HCT116 (cell line): ENCODE measurements at regions not wholly inside any gene's neighbourhood (a gene's known extent, or its start where the extent isn't known, plus 50 kb on each side); places are given as distances from the start of the nearest gene placed in this dataset.

Source experiments
- ATAC-seq: fragments of 200-7000 bp; cut with Tn5 transposase; 2 replicates; pipeline ENCODE4 v1.9.1; 2020; ENCODE audit warnings: mild to moderate bottlenecking, moderate library complexity
- BruUV-seq: library from RNA; stranded (reverse); fragments of 400-500 nt; replicated peaks from 2 replicates; lab custom pipeline; 2021; lab: Mats Ljungman, UMichigan
- CTCF ChIA-PET: fragments of 300-600 bp; sonication (Branson Sonifier 250); formaldehyde crosslinking; loops from one replicate; lab custom pipeline; 2021; ENCODE audit warnings: antibody characterized with exemption; lab: Charles Lee
- POLR2A ChIA-PET: fragments of 300-600, 350-600 bp; sonication (Branson Sonifier 250); formaldehyde crosslinking; loops from one replicate; lab custom pipeline; 2021; ENCODE audit warnings: antibody characterized with exemption; lab: Charles Lee
- RAD21 ChIA-PET, 2 experiments: fragments of 300-600 bp; sonication (Branson Sonifier 250); formaldehyde crosslinking; loops; one replicate each; lab custom pipeline; 2023; ENCODE audit warnings: low total read pairs in 2 of 2; ENCODE audit not compliant: uncharacterized antibody in 2 of 2, unreplicated experiment in 2 of 2, low non-redundant PET in 1 of 2; lab: Charles Lee
- DNase-seq: peaks from one replicate; pipeline ENCODE4 v3.0.0-alpha.2; 2010; ENCODE audit warnings: low read depth, low spot score
- H2AFZ ChIP-seq: fragments of 200-600 bp; shearing (Covaris generic), sonication (generic); 2 replicates; pipeline ENCODE4 v1.6.1; 2017; ENCODE audit warnings: low read depth, mixed run types, mixed read lengths, antibody characterized with exemption, low read length; ENCODE audit not compliant: poor library complexity, severe bottlenecking
- H3K27ac ChIP-seq: 2 replicates; pipeline ENCODE4 v1.5.1; 2012; ENCODE audit warnings: low read depth, low read length
- H3K27me3 ChIP-seq: fragments of 200-600 bp; sonication (generic); 2 replicates; pipeline ENCODE4 v1.6.1; 2016; ENCODE audit warnings: mixed run types, low read length, mixed read lengths; ENCODE audit not compliant: insufficient read depth
- H3K36me3 ChIP-seq, 2 experiments: fragments of 200-500 bp in 1 of 2; fragments of 200-600 bp in 1 of 2; sonication (Bioruptor generic) in 1 of 2; sonication (generic) in 1 of 2; 2 replicates each; pipeline versions ENCODE4 v1.5.1 to v1.6.1; 2014 to 2016; ENCODE audit warnings: low read length in 2 of 2, inconsistent platforms in 1 of 2, mixed read lengths in 1 of 2, mixed run types in 1 of 2; ENCODE audit not compliant: insufficient read depth in 2 of 2, control insufficient read depth in 1 of 2
- H3K4me1 ChIP-seq, 2 experiments: fragments of 200-600 bp in 1 of 2; sonication (generic) in 1 of 2; 2 replicates each; pipeline versions ENCODE4 v1.5.1 to v1.6.1; 2012 to 2017; ENCODE audit warnings: low read length in 2 of 2, inconsistent platforms in 1 of 2, mild to moderate bottlenecking in 1 of 2, mixed read lengths in 1 of 2, mixed run types in 1 of 2, moderate library complexity in 1 of 2; ENCODE audit not compliant: insufficient read depth in 2 of 2, control insufficient read depth in 1 of 2
- H3K4me2 ChIP-seq: fragments of 200-600 bp; sonication (generic); 2 replicates; pipeline ENCODE4 v1.6.1; 2017; ENCODE audit warnings: mixed run types, low read length, mixed read lengths
- H3K4me3 ChIP-seq, 2 experiments: fragments of 200-600 bp in 1 of 2; sonication (generic) in 1 of 2; replicated peaks in 1 of 2; 2 replicates each; pipeline ENCODE4 v1.5.1; 2011 to 2016; ENCODE audit warnings: low read length in 2 of 2, control low read depth in 1 of 2, low read depth in 1 of 2, mild to moderate bottlenecking in 1 of 2, mixed read lengths in 1 of 2, mixed run types in 1 of 2
- H3K79me2 ChIP-seq: fragments of 200-600 bp; sonication (generic); 2 replicates; pipeline ENCODE4 v1.6.1; 2017; ENCODE audit warnings: mild to moderate bottlenecking, mixed run types, low read length, moderate library complexity, mixed read lengths; ENCODE audit not compliant: insufficient read depth
- H3K9ac ChIP-seq: fragments of 200-600 bp; sonication (generic); 2 replicates; pipeline ENCODE4 v1.6.1; 2016; ENCODE audit warnings: low read length, mixed read lengths
- H3K9me2 ChIP-seq: fragments of 200-600 bp; sonication (generic), shearing (Covaris generic); 2 replicates; pipeline ENCODE4 v1.6.1; 2017; ENCODE audit warnings: mixed run types, mild to moderate bottlenecking, moderate library complexity; ENCODE audit not compliant: insufficient read depth
- H3K9me3 ChIP-seq, 2 experiments: fragments of 200-500 bp in 1 of 2; fragments of 200-600 bp in 1 of 2; sonication (Bioruptor generic) in 1 of 2; sonication (generic) in 1 of 2; 2 replicates each; pipeline ENCODE4 v1.6.1; 2014 to 2017; ENCODE audit warnings: low read length in 2 of 2, mixed read lengths in 2 of 2, inconsistent platforms in 1 of 2, low read depth in 1 of 2, mild to moderate bottlenecking in 1 of 2, mixed run types in 1 of 2, moderate library complexity in 1 of 2; ENCODE audit not compliant: control insufficient read depth in 1 of 2, insufficient read depth in 1 of 2
- H4K20me1 ChIP-seq: fragments of 200-600 bp; sonication (generic), shearing (Covaris generic); 2 replicates; pipeline ENCODE4 v1.6.1; 2017; ENCODE audit warnings: mixed run types, mild to moderate bottlenecking, moderate library complexity; ENCODE audit not compliant: insufficient read depth
- ATF3 ChIP-seq: IDR thresholded peaks from 2 replicates; pipeline ENCODE4 v1.6.1; 2012
- CBX3 ChIP-seq: IDR thresholded peaks from 2 replicates; pipeline ENCODE4 v1.6.1; 2012; ENCODE audit warnings: low read depth
- CTCF ChIP-seq, 3 experiments: fragments of 200-600 bp in 1 of 3; sonication (generic) in 1 of 3; IDR thresholded peaks in 2 of 3; conservative IDR thresholded peaks in 1 of 3; 2 replicates each; pipeline ENCODE4 v1.5.1; 2012 to 2017; ENCODE audit warnings: low read depth in 2 of 3, low read length in 2 of 3, antibody characterized with exemption in 1 of 3, borderline replicate concordance in 1 of 3, control low read depth in 1 of 3, mild to moderate bottlenecking in 1 of 3, mixed read lengths in 1 of 3, mixed run types in 1 of 3, moderate library complexity in 1 of 3; ENCODE audit not compliant: insufficient read depth in 1 of 3
- EGR1 ChIP-seq: IDR thresholded peaks from 2 replicates; pipeline ENCODE4 v1.6.1; 2012; ENCODE audit warnings: low read depth
- ELF1 ChIP-seq: IDR thresholded peaks from 2 replicates; pipeline ENCODE4 v1.6.1; 2012; ENCODE audit warnings: low read depth, borderline replicate concordance
- EZH2 ChIP-seq: fragments of 200-600 bp; sonication (generic); IDR thresholded peaks from 2 replicates; pipeline ENCODE4 v1.6.1; 2017; ENCODE audit warnings: antibody characterized with exemption, mixed run types
- FOSL1 ChIP-seq: IDR thresholded peaks from 2 replicates; pipeline ENCODE4 v1.6.1; 2012; ENCODE audit warnings: low read depth
- POLR2A ChIP-seq: IDR thresholded peaks from 2 replicates; pipeline ENCODE4 v1.7.0; 2011; ENCODE audit warnings: borderline replicate concordance; ENCODE audit not compliant: insufficient read depth, insufficient read length; ENCODE audit errors: extremely low read depth
- POLR2AphosphoS5 ChIP-seq: IDR thresholded peaks from 2 replicates; pipeline ENCODE4 v1.6.1; 2011; ENCODE audit warnings: mild to moderate bottlenecking, low read depth, low read length, moderate library complexity
- REST ChIP-seq: IDR thresholded peaks from 2 replicates; pipeline ENCODE4 v1.6.1; 2012; ENCODE audit warnings: low read depth
- SP1 ChIP-seq: IDR thresholded peaks from 2 replicates; pipeline ENCODE4 v1.6.1; 2012; ENCODE audit warnings: low read depth
- SRF ChIP-seq: IDR thresholded peaks from 2 replicates; pipeline ENCODE4 v1.6.1; 2012; ENCODE audit warnings: low read depth
- TCF7L2 ChIP-seq: IDR thresholded peaks from 2 replicates; pipeline ENCODE4 v1.7.0; 2011; ENCODE audit warnings: borderline replicate concordance, inconsistent platforms; ENCODE audit not compliant: insufficient read depth, insufficient read length; ENCODE audit errors: extremely low read depth
- ZFX ChIP-seq: fragments of 450-650 bp; IDR thresholded peaks from 2 replicates; pipeline ENCODE4 v1.6.1; 2017
- ZNF274 ChIP-seq: fragments of 200-500 bp; sonication (Bioruptor generic); IDR thresholded peaks from 2 replicates; pipeline ENCODE4 v1.6.1; 2014; ENCODE audit warnings: mild to moderate bottlenecking, low read depth, low read length, inconsistent platforms
- intact Hi-C: fragments of 100-400 bp; cut with micrococcal nuclease; formaldehyde crosslinking; loops from 2 replicates; pipeline ENCODE4 v1.10.0; 2022
- TF ChIP-seq, protein P1 (sequence below): IDR thresholded peaks from 2 replicates; pipeline ENCODE4 v1.6.1; 2011; ENCODE audit warnings: mild to moderate bottlenecking, low read length, moderate library complexity; ENCODE audit not compliant: insufficient replicate concordance; ENCODE audit errors: extremely low read depth
- TF ChIP-seq, protein P2 (sequence below): IDR thresholded peaks from 2 replicates; pipeline ENCODE4 v1.6.1; 2012

GRCh38 chr4:128573781-128574508 is 235.6 kb upstream of the JADE1 start:
- POLR2A ChIA-PET: no interaction called here
- CTCF ChIA-PET: interaction anchor here (0.6 to 2.1 kb wide), 6 partner anchors 10 to 287 kb away, joined by 3 to 9 read pairs (median 6); no protein-coding TSS in a partner anchor
- no peak overlapping the region for H3K4me3 ChIP-seq
- no peaks in the 10 kb centered on the region for H3K27me3 ChIP-seq
- H3K36me3 ChIP-seq: no peaks in the 10 kb centered on the region
- no peak overlapping the region for H3K4me2 ChIP-seq
- H4K20me1 ChIP-seq: no peaks in the 10 kb centered on the region
- BruUV-seq: no TSS peak
- ATAC-seq: no peak
- H3K79me2 ChIP-seq: no peaks in the 10 kb centered on the region
- TF ChIP-seq CTCF (IDR thresholded peaks at IDR 0.05 in 2 of 3, conservative IDR thresholded peaks at IDR 0.05 in 1 of 3; ENCODE audit: borderline replicate concordance in 1 of 3, insufficient read depth in 1 of 3, low read depth in 2 of 3, low read length in 2 of 3) (no peak), EZH2 (no peak), SP1 (no peak), POLR2A (no peak), EGR1 (no peak), ZNF274 (no peak), ELF1 (no peak), CBX3 (no peak), POLR2AphosphoS5 (no peak), REST (no peak), TCF7L2 (no peak), FOSL1 (no peak), ZFX (no peak), ATF3 (no peak), SRF (no peak)
- TF ChIP-seq, protein P1, sequence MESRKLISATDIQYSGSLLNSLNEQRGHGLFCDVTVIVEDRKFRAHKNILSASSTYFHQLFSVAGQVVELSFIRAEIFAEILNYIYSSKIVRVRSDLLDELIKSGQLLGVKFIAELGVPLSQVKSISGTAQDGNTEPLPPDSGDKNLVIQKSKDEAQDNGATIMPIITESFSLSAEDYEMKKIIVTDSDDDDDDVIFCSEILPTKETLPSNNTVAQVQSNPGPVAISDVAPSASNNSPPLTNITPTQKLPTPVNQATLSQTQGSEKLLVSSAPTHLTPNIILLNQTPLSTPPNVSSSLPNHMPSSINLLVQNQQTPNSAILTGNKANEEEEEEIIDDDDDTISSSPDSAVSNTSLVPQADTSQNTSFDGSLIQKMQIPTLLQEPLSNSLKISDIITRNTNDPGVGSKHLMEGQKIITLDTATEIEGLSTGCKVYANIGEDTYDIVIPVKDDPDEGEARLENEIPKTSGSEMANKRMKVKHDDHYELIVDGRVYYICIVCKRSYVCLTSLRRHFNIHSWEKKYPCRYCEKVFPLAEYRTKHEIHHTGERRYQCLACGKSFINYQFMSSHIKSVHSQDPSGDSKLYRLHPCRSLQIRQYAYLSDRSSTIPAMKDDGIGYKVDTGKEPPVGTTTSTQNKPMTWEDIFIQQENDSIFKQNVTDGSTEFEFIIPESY: no peak
- TF ChIP-seq, protein P2, sequence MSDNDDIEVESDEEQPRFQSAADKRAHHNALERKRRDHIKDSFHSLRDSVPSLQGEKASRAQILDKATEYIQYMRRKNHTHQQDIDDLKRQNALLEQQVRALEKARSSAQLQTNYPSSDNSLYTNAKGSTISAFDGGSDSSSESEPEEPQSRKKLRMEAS: no peak
- RAD21 ChIA-PET: no interaction called here
- H3K9me2 ChIP-seq: no peaks in the 10 kb centered on the region; the same call in 1 of the 2 replicates
- no peak overlapping the region for H2AFZ ChIP-seq
- intact Hi-C loops: loop anchor here (2.0 kb wide), 1 partner anchor 289 kb away; no protein-coding TSS in a partner anchor
- peaks cover 0 to 5% of the 10 kb centered on the region in 2 experiments; a peak in 1 of 4 replicates for H3K4me1 ChIP-seq
- no peak for DNase-seq
- H3K27ac ChIP-seq: no peak overlapping the region
- H3K9me3 ChIP-seq: no peaks in the 10 kb centered on the region
- H3K9ac ChIP-seq: no peak overlapping the region
